NCI-H1092 treated with DMSO at 0.1 percent for 48 hours (cell line): ENCODE measurements at regions not wholly inside any gene's neighbourhood (a gene's known extent, or its start where the extent isn't known, plus 50 kb on each side); places are given as distances from the start of the nearest gene placed in this dataset.

Experiments used
- DNase-seq: peaks from one replicate; lab custom pipeline; 2025; lab: John Stamatoyannopoulos, UW

- no peak for DNase-seq
Measured at GRCh38 chr20:17787816-17788215, 88.0 kb downstream of the BANF2 start.

GRCh38 chr20:17786221-17786718 lies 86.5 kb downstream of the BANF2 start:
- no peak for DNase-seq
